ENCODE measurements at regions not wholly inside any gene's neighbourhood (a gene's known extent, or its start where the extent isn't known, plus 50 kb on each side); places are given as distances from the start of the nearest gene placed in this dataset.

DNA sequence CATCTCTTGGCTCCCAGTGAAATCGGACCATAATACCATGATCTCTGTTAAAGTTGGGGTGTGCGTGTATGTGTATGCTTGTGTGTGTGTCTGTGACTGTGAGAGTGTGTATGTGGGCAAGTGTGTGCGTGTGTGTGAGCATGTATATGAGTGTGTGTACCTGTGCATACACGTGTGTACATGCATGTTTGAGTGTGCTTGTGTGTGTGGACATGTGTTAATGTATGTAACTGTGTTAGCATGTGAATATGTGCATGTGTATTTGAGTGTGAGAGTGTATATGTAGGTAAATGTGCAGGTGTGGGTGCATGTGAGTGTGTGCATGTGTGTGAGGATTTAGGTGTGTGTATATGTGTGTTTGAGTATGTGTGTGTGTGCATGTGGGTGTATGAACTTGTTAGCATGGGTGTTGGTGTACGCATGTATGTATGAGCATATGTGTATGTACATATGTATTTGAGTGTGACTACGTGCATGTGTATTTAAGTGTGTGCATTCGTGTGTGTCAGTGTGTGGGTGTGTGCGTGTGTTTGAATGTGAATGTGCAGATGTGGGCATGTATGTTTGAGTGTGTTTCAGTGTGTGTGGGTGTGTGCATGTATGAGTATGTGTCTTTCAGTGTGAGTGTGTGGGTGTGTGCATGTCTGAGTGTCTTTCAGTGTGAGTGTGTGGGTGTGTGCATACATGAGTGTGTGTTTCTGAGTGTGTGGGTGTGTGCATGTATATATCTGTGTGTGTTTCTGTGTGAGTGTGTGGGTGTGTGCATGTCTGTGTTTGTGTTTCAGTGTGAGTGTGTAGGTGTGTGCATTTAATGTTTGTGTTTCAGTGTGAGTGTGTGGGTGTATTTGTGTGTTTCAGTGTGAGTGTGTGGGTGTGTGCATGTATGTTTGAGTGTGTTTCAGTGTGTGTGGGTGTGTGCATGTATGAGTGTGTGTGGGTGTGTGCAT, 183.2 kb downstream of the SOX9 start:
- DNase-seq, result no peak

DNA sequence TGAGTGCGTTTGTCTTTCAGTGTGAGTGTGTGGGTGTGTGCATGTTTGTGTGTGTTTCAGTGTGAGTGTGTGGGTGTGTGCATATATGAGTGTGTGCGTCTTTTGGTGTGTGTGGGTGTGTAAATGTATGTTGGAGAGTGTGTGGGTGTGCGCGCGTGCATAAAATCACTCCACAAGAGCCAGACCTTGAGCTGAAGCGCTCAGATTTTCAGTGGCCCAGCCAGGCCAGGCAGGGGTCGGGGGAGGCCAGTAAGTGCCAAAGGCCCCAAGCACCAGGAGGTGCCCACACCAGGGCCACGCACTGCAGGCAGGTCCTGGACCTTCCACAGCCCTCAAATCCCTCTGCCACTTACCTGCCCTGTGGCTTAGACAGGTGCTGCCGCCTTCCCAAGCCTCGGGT, 184.0 kb downstream of the SOX9 start:
- no peak for DNase-seq

GRCh38 chr17:72305472-72305871, 184.7 kb downstream of the SOX9 start:
- no peak for DNase-seq

- no peak for DNase-seq
Measured at GRCh38 chr17:72306037-72306436, 185.2 kb downstream of the SOX9 start.

DNA sequence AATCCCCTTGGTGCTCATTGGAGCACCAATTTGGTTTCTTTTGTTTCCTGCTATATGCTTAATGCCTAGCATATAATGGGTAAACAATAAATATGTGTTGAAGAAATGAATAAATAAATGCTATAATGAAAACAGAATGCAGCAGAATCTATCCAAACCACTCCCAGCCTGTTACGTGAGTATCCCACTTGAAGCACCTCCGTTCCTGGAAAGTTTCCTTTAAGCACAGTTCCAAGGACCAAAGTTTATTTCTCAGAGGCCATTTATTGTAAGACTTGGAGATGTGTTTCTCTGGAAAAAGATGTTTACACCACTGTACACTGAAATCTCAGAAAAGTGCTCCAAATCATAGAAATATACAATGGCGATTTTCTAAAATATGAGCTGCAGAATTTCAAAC, 187.0 kb downstream of the SOX9 start:
- DNase-seq, result no peak

DNA sequence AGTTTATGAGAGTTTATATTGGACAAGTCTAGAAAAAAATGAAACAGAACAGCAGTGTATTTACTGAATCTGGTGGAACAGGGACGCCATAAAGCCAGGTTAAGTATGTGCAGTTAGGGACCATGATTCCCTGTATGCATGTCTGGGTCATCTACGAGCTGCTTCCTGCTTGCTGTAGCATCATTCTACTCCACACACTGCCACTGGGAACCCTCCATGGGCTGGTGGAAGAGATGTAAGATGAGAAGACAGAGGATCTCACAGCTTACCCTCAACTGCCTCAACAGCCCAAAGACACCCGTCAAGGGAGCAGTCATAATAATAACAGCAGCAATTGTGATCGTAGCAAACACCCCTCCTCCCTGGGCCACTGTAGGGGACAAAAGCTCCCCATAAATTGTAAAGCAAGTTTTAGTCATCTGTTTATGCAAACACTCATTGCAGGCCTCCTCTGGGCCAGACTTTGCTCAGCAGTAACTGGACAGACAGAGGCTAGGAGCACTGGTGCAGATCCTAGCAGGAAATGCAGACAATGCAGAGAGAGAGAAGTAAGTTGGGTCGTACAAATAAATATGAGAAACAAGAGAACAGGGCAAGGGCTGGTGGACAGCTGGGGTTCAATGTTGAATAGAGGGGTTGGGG, 188.0 kb downstream of the SOX9 start:
- no peak for DNase-seq

GRCh38 chr17:72311004-72311403, 190.2 kb downstream of the SOX9 start:
- no peak for DNase-seq

GRCh38 chr17:72315122-72315913, 194.5 kb downstream of the SOX9 start:
- no peak for DNase-seq

GRCh38 chr17:72318131-72318530, 197.3 kb downstream of the SOX9 start:
- DNase-seq, result no peak

GRCh38 chr17:72321896-72322295, 201.1 kb downstream of the SOX9 start:
- no peak for DNase-seq

DNA sequence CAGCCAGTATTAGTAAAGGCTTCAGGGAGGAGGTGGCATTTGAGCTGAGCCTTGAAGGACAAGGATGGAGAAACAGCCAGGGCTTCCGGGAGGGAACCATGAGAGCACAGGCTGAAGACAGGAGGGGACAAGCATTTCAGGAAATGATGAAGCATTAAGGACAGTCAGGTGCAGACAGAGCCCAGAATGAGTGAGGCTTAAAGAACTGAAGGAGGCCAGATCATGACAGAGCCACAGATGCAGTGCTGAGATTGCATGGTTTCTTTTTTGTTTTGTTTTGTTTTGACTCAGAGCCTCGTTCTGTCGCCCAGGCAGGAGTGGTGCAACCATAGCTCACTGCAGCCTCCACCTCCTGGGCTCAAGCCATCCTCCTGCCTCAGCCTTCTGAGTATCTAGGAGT, 211.5 kb downstream of the SOX9 start:
- no peak for DNase-seq

DNA sequence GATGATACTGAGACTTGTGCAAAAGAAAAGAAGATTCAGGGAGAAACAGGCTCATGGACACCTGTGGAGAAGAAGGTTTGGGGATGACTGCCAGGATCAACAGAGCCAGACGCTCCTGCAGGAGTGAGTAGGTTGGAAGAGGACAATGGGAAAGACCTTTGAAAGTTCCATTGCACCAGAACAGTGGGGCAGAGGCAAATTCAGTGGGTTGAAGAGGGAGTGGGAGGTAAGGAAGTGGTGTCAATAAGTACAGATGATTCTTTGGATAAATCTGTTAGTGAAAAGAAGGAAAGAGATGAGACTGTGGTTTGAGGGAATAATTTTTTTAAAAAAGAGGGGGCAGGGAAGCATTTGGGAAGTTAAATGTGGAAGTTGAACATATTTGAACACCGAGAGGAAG, 212.8 kb downstream of the SOX9 start:
- no peak for DNase-seq

DNA sequence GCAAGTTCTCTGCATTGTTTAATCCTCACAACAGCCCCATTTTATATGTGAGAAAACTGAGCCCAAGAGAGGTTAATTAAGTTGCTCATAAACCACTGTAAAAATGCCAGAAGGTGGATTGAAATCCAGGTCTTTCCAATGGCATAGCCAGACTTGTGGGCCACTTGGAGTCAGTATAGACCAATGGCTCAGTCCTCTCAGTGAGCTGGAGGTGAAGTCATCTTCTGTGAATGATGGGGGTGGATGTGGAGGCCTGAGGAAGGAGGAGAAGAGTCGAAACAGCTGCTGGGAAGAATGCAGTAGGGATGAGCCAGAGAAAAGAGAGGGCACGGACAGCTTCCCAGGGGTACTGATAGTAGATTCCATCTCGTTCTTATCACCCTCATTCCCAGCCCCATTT, 213.4 kb downstream of the SOX9 start:
- no peak for DNase-seq

GRCh38 chr17:72336026-72336803, 215.4 kb downstream of the SOX9 start:
- DNase-seq, result no peak

DNA sequence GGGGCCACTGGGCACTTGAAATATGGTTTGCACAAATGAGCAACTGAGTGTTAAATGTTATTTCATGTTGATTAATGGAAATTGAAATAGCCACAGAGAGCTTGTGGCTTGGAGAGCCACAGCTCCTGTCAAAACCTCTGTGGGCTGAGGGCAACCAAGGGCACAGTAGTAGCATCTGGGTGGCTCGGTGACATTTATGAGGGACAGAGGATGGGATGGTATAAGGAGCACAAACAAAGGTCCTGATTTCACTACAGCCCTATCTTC, 215.9 kb downstream of the SOX9 start:
- no peak for DNase-seq

DNA sequence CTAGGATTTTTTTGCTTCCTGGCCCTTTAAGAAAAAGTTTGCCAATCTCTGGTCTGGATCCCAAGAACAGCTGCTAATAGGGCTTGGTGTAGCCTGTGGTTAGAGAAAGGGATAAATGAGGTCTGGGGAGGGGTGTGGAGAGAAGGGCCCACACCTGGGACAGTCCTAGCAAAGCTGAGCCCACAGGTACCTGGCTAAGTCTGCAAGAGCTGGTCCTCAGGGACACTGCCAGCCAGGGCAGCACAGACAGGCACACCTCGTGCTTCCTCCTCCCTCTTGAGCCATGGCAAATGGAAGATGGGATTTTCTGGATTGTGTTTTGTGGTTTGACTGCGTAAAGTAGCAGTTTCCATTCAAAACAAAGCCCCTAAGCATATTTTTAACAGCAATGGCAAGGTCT, 217.5 kb downstream of the SOX9 start:
- DNase-seq, result no peak

GRCh38 chr17:72338847-72339790, 218.3 kb downstream of the SOX9 start:
- no peak for DNase-seq

DNA sequence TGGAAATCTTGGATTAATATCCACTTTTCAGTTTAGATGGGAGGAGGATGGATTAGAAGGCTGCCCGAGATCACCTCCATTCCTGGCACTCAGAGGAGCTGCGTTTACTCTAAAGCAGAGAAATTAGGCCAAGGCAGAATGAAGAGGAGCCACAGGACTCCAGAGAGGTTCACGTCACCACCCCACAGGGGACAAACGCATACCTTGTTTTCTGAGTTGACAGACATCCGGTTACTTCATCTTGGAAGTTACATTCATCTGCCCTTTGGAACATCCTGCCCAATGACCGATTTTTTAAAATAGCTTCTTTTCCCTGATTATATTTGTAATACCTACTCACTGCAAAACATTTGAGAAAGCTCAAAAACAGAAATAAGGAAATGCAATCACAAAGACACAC, 220.0 kb downstream of the SOX9 start:
- DNase-seq, result no peak

DNA sequence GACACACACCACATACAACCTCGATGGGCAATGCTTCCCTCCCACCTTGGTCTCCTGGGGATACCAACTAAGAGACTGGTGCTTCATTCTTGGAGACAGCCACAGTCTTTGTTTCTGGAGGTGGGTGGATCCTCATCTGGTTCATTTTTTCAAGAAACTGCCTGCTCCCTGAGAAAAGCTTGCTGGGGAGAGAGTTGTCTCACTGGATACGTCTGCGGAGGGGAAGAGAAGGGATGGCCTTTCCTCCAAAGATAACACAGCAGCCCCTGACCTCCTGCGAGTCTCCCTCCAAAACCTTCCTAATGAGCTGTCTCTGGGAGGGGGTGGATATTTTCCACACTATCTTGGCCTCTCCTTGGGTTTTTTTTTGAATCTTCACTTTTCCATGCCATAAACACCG, 221.2 kb downstream of the SOX9 start:
- no peak for DNase-seq

GRCh38 chr17:72342627-72343527, 222.1 kb downstream of the SOX9 start:
- DNase-seq, result no peak

DNA sequence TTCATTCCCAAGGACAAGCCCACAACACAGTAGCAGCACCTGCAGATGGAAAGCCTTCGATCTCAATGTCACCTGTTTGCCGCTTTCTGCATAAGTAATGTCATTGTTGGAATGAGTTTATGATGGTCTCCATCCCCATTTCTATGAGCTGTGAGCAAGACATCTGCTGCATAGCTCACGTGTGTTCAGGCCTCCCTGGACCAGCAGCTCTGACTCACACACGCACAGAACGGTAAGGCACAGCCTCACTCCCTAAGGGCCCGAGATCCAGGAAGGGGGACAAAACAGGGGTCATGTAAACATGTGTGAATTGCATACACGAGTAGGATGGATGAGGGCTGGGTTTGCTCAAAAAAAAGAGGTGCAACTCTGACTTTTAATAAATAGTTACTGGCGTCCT, 223.1 kb downstream of the SOX9 start:
- DNase-seq, result no peak

Measured in activated CD4-positive, alpha-beta T cell treated with anti-CD3 and anti-CD28 coated beads, Interleukin-2, amount 50 U/mL, for 4 hours (primary cell).